Heart left ventricle (tissue), 13 donors: ENCODE measurements at regions not wholly inside any gene's neighbourhood (a gene's known extent, or its start where the extent isn't known, plus 50 kb on each side); places are given as distances from the start of the nearest gene placed in this dataset.
A peak's percentile ranks its signal among the peaks of the same experiment; 100 is the strongest.

Experiments used
- CTCF ChIP-seq, 12 donors: fragments of 200-600 bp; sonication (generic) in 4 of 12; IDR thresholded peaks; one replicate each; pipeline versions ENCODE4 v1.5.0 to v1.8.0; 2018 to 2022; ENCODE audit warnings: antibody characterized with exemption in 12 of 12, mild to moderate bottlenecking in 5 of 12
- POLR2A ChIP-seq, 2 donors: fragments of 450-650 bp; IDR thresholded peaks; one replicate each; pipeline ENCODE4 v1.6.1; 2017; ENCODE audit warnings: antibody characterized with exemption in 2 of 2, mild to moderate bottlenecking in 2 of 2, moderate library complexity in 2 of 2
- donor health status: ischemic (EF 13 %, LVEDD 7.1; RV severe dilation, severe dysfunction).
- donor health status: DM: no; HTN: yes; CAD: no.
- donor health status: DM: no; HTN: no; CAD: no.
- donor health status: ischemic (EF 25% LVEDD 6.9; RV normal size, moderate dysfunction).
- donor health status: ischemic (EF 25% LVEDD 5.7; RV mildly dilated, moderate dysfunction).
- donor health status: ischemic (EF 35%, LVEDD 5.7; RV mildly dilated, moderate dysfunction).
- donor health status: nonischemic (EF 11% LVEDD 7.7; RV severe dilation, severe dysfunction).
- donor health status: DM: yes; HTN: yes; CAD: no.
- donor health status: PGD.
- donor health status: ischemic (EF 29% LVEDD 5.4; RV normal size, mild dysfunction).
- donor health status: nonischemic (EF 23%, LVEDD 6.1; RV moderate dilation, normal function).

GRCh38 chr2:209334188-209335017 is 89.4 kb upstream of the MAP2 start:
- TF ChIP-seq POLR2A (IDR thresholded peaks at IDR 0.05), result no peak
- peak; percentile 82 to 98 (median 94) for TF ChIP-seq CTCF (IDR thresholded peaks at IDR 0.05)
